CD14-positive monocyte (primary cell): ENCODE measurements at regions not wholly inside any gene's neighbourhood (a gene's known extent, or its start where the extent isn't known, plus 50 kb on each side); places are given as distances from the start of the nearest gene placed in this dataset.
A peak's percentile ranks its signal among the peaks of the same experiment; 100 is the strongest.

Experiments
- DNase-seq, 3 donors: peaks; one replicate each; pipeline ENCODE4 v3.0.0-alpha.2; 2011 to 2022
- H2AFZ ChIP-seq: 2 replicates; pipeline ENCODE4 v1.6.0; 2012; ENCODE audit warnings: mild to moderate bottlenecking, low read depth, low read length, inconsistent platforms; ENCODE audit not compliant: insufficient read depth, poor library complexity, severe bottlenecking
- H3K27ac ChIP-seq, 2 donors: 1 replicate in 1 of 2; 2 replicates in 1 of 2; pipeline ENCODE4 v1.5.1; 2012 to 2013; ENCODE audit warnings: low read length in 2 of 2, control low read depth in 1 of 2, inconsistent platforms in 1 of 2, low read depth in 1 of 2, mild to moderate bottlenecking in 1 of 2
- H3K27me3 ChIP-seq, 2 donors: one replicate each; pipeline versions ENCODE4 v1.6.0 to v1.6.1; 2011 to 2013; ENCODE audit warnings: low read length in 2 of 2; ENCODE audit not compliant: control insufficient read depth in 2 of 2, insufficient read depth in 2 of 2
- H3K36me3 ChIP-seq, 2 donors: replicated peaks in 1 of 2; 1 replicate in 1 of 2; 2 replicates in 1 of 2; pipeline versions ENCODE4 v1.5.1 to v1.6.1; 2012 to 2013; ENCODE audit warnings: low read length in 2 of 2, control low read depth in 1 of 2, inconsistent platforms in 1 of 2, mild to moderate bottlenecking in 1 of 2; ENCODE audit not compliant: insufficient read depth in 2 of 2, control insufficient read depth in 1 of 2
- H3K4me1 ChIP-seq, 2 donors: 1 replicate in 1 of 2; 2 replicates in 1 of 2; pipeline versions ENCODE4 v1.5.1 to v1.6.1; 2012 to 2013; ENCODE audit warnings: low read length in 2 of 2, control low read depth in 1 of 2, inconsistent platforms in 1 of 2, mild to moderate bottlenecking in 1 of 2, moderate library complexity in 1 of 2; ENCODE audit not compliant: insufficient read depth in 2 of 2, control insufficient read depth in 1 of 2
- H3K4me2 ChIP-seq: replicated peaks from 2 replicates; pipeline ENCODE3; 2012; ENCODE audit warnings: low read length, moderate library complexity, mild to moderate bottlenecking; ENCODE audit not compliant: poor library complexity, severe bottlenecking; ENCODE audit errors: extremely low read depth
- H3K4me3 ChIP-seq, 3 experiments: fragments of 200-600 bp in 1 of 3; sonication (generic) in 1 of 3; replicated peaks in 1 of 3; 1 replicate in 2 of 3; 2 replicates in 1 of 3; pipeline ENCODE4 v1.5.1; 2011 to 2013; ENCODE audit warnings: low read length in 3 of 3, mild to moderate bottlenecking in 3 of 3, control low read depth in 2 of 3, low read depth in 2 of 3, inconsistent platforms in 1 of 3, moderate library complexity in 1 of 3
- H3K79me2 ChIP-seq: 2 replicates; pipeline ENCODE4 v1.6.0; 2012; ENCODE audit warnings: mild to moderate bottlenecking, control low read depth, inconsistent platforms, low read length, moderate library complexity; ENCODE audit not compliant: insufficient read depth
- H3K9ac ChIP-seq: 2 replicates; pipeline ENCODE4 v1.6.0; 2017; ENCODE audit warnings: low read length, mild to moderate bottlenecking; ENCODE audit not compliant: insufficient read depth, poor library complexity, severe bottlenecking
- H3K9me3 ChIP-seq, 2 donors: replicated peaks in 1 of 2; 1 replicate in 1 of 2; 2 replicates in 1 of 2; pipeline versions ENCODE4 v1.5.1 to v1.6.1; 2012 to 2013; ENCODE audit warnings: low read length in 2 of 2, control low read depth in 1 of 2; ENCODE audit not compliant: control insufficient read depth in 1 of 2, insufficient read depth in 1 of 2
- H4K20me1 ChIP-seq: 2 replicates; pipeline ENCODE4 v1.6.0; 2012; ENCODE audit warnings: mild to moderate bottlenecking, low read length, control low read depth, moderate library complexity; ENCODE audit not compliant: insufficient read depth
- H3K27ac Mint-ChIP-seq, 7 donors: one replicate each; pipeline ENCODE4 v1.8.0; 2020; ENCODE audit warnings: mild to moderate bottlenecking in 7 of 7, mixed read lengths in 7 of 7, moderate library complexity in 6 of 7, inconsistent platforms in 2 of 7
- H3K27me3 Mint-ChIP-seq, 3 donors: one replicate each; pipeline ENCODE4 v1.8.0; 2021 to 2022; ENCODE audit warnings: low read depth in 3 of 3, mild to moderate bottlenecking in 3 of 3, mixed read lengths in 3 of 3, moderate library complexity in 3 of 3, inconsistent platforms in 1 of 3
- H3K36me3 Mint-ChIP-seq, 2 donors: one replicate each; pipeline ENCODE4 v1.8.0; 2020; ENCODE audit warnings: mixed read lengths in 2 of 2, inconsistent platforms in 1 of 2, mild to moderate bottlenecking in 1 of 2
- H3K4me1 Mint-ChIP-seq: one replicate; pipeline ENCODE4 v1.8.0; 2020; ENCODE audit warnings: mild to moderate bottlenecking, mixed read lengths
- H3K4me3 Mint-ChIP-seq, 2 donors: one replicate each; pipeline ENCODE4 v1.8.0; 2020; ENCODE audit warnings: mild to moderate bottlenecking in 2 of 2, mixed read lengths in 2 of 2, moderate library complexity in 1 of 2
- H3K9me3 Mint-ChIP-seq, 7 donors: one replicate each; pipeline ENCODE4 v1.8.0; 2020 to 2022; ENCODE audit warnings: mixed read lengths in 7 of 7, mild to moderate bottlenecking in 6 of 7, moderate library complexity in 6 of 7, inconsistent platforms in 2 of 7
- WGBS: methylation state at CpG from one replicate; pipeline ENCODE4 v1.1.5; 2013; ENCODE audit warnings: missing lambda C conversion rate; ENCODE audit not compliant: insufficient coverage; 5-methylcytosine and 5-hydroxymethylcytosine counted together
- intact Hi-C, 2 donors: fragments of 100-400 bp; cut with micrococcal nuclease; formaldehyde crosslinking; loops; one replicate each; pipeline versions ENCODE4 v1.15.0 to v1.15.1; 2023
- TF ChIP-seq, protein P1 (sequence below): fragments of 200-600 bp; IDR thresholded peaks from one replicate; pipeline ENCODE4 v1.8.0; 2022; ENCODE audit warnings: antibody characterized with exemption, mild to moderate bottlenecking

DNA sequence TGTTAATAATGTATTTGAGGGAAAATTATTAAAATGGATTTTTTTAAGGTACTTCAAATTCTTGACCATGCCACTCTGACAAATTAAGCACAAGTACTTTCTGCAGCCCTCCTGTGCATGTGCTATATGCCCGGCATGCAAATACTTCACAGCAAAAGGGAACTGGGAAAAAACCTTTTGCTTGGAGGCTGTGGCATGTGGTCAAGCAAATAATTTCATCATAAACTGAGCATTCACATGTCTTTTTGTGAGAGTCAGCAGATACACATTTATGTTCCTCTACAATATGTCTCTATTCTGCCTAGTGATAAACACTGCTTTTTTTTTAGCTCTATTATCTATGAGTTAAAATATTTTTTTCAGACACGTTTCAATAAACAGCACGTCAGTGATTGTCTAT, 53.7 kb upstream of the SEMA3A start:
- Histone ChIP-seq H3K36me3 (no peaks in the 10 kb centered on the region), H3K9ac (peak overlapping the region; percentile 60), H4K20me1 (no peaks in the 10 kb centered on the region), H3K79me2 (no peaks in the 10 kb centered on the region), H2AFZ (no peak overlapping the region), H3K27me3 (no peaks in the 10 kb centered on the region), H3K4me3 (peak overlapping the region in 1 of 3 experiments; percentile 21), H3K4me2 (peak overlapping the region; percentile 35), H3K9me3 (peaks cover 8 to 9% of the 10 kb centered on the region in 2 donors), H3K27ac (peak overlapping the region; percentile 85 to 94), H3K4me1 (peaks cover 38 to 47% of the 10 kb centered on the region in 2 donors)
- WGBS: 11% methylated on average over 1 of the region's 3 CpGs
- peaks cover 0 to 6% (median 0%) of the 10 kb centered on the region in 3 donors for H3K27me3 Mint-ChIP-seq
- TF ChIP-seq, protein P1, sequence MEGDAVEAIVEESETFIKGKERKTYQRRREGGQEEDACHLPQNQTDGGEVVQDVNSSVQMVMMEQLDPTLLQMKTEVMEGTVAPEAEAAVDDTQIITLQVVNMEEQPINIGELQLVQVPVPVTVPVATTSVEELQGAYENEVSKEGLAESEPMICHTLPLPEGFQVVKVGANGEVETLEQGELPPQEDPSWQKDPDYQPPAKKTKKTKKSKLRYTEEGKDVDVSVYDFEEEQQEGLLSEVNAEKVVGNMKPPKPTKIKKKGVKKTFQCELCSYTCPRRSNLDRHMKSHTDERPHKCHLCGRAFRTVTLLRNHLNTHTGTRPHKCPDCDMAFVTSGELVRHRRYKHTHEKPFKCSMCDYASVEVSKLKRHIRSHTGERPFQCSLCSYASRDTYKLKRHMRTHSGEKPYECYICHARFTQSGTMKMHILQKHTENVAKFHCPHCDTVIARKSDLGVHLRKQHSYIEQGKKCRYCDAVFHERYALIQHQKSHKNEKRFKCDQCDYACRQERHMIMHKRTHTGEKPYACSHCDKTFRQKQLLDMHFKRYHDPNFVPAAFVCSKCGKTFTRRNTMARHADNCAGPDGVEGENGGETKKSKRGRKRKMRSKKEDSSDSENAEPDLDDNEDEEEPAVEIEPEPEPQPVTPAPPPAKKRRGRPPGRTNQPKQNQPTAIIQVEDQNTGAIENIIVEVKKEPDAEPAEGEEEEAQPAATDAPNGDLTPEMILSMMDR: no peak
- H3K27ac Mint-ChIP-seq: peak overlapping the region; percentile 97 to 99 (median 99)
- no peak overlapping the region for H3K4me3 Mint-ChIP-seq
- H3K4me1 Mint-ChIP-seq: peaks cover 45% of the 10 kb centered on the region
- intact Hi-C loops: no loop called here
- peak; percentile 81 to 90 (median 82) for DNase-seq
- peaks cover 3% of the 10 kb centered on the region in 2 donors for H3K36me3 Mint-ChIP-seq
- H3K9me3 Mint-ChIP-seq: peaks cover 18 to 25% (median 21%) of the 10 kb centered on the region in 7 donors

DNA sequence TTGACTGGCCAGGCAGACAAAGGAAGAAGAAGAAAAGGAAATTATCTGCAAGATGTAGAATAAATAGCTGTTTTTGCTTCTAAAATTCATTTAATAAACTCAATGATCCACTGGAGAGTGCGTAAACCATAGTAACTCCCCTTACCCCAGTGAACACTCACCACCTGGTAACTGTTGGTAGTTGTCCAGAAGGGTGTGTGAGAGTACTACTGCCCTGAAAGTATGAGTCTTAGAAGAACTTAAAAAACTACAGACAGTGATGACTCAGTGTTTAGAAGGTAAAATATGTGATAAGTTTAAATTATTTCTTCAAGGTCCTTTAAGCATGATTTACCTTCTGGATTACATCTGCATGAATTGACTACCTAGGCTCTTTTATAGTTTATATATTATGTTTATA, 53.0 kb upstream of the SEMA3A start:
- Histone ChIP-seq H3K79me2 (no peaks in the 10 kb centered on the region), H3K4me2 (no peak overlapping the region), H3K9ac (no peak overlapping the region), H3K4me1 (peaks cover 38 to 52% of the 10 kb centered on the region in 2 donors), H3K4me3 (no peak overlapping the region), H2AFZ (no peak overlapping the region), H3K9me3 (peaks cover 8 to 9% of the 10 kb centered on the region in 2 donors), H3K27me3 (no peaks in the 10 kb centered on the region), H3K27ac (peak overlapping the region in 1 of 2 donors; percentile 94), H3K36me3 (no peaks in the 10 kb centered on the region), H4K20me1 (no peaks in the 10 kb centered on the region)
- peaks cover 51% of the 10 kb centered on the region for H3K4me1 Mint-ChIP-seq
- peak overlapping the region; percentile 53 to 99 (median 79) for H3K27ac Mint-ChIP-seq
- TF ChIP-seq, protein P1: peak; percentile 37
- peak; percentile 26 to 65 (median 39) for DNase-seq
- H3K27me3 Mint-ChIP-seq: peaks cover 0 to 3% (median 0%) of the 10 kb centered on the region in 3 donors
- no peak overlapping the region for H3K4me3 Mint-ChIP-seq
- WGBS: no CpG with 5 or more reads among the region's 1 CpG
- peaks cover 18 to 25% (median 21%) of the 10 kb centered on the region in 7 donors for H3K9me3 Mint-ChIP-seq
- H3K36me3 Mint-ChIP-seq: peaks cover 3% of the 10 kb centered on the region in 2 donors
- intact Hi-C loops: no loop called here
